ENCODE measurements at regions not wholly inside any gene's neighbourhood (a gene's known extent, or its start where the extent isn't known, plus 50 kb on each side); places are given as distances from the start of the nearest gene placed in this dataset.

DNA sequence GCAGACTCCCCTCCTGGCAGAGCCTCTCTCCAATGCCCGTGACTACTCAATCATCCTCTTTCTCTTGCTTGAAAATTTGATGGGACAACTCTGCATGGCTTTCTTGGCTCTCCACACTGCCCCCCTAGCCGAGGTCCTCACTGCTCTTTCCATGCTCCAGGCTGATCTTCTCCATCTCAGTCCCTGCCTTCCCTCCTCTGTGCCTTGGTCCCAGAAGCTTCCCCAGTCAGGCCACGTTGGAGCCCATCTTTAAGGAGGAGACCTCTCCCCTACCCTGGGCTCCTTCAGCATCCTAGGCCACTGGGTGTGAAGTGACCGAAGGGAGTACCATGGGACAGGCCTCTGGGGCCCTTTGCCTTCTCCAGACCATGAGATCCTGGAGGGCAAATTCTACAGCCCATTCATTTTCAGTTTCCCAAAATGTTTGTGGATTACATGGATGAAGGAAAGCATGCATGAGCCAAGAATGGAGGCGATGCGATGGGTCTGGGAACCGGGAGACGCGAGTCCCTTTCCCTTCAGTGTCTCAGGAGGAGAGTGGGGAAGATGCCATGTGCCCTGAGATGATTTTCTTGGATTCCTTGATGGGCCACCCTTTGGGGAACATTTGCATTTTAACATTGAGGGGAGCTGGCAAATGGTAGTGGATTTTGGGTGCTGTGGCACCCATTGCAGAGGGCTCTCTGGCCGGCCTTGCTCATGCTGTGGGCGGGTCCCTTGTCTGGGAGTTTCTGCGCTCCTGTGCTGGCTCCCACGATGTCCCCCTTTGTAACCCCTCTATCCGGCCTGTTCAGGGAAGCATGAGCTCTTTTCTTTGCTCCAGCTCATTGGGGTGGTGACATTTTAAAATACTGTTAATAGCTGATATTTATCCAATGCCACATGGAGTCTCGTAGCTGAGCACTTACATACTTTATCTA lies 376.6 kb downstream of the RPS24 start:
- H3K4me3 ChIP-seq (ENCODE audit: low read depth, low read length) = no peak overlapping the region
- DNase-seq (ENCODE audit: low read depth) = no peak

DNA sequence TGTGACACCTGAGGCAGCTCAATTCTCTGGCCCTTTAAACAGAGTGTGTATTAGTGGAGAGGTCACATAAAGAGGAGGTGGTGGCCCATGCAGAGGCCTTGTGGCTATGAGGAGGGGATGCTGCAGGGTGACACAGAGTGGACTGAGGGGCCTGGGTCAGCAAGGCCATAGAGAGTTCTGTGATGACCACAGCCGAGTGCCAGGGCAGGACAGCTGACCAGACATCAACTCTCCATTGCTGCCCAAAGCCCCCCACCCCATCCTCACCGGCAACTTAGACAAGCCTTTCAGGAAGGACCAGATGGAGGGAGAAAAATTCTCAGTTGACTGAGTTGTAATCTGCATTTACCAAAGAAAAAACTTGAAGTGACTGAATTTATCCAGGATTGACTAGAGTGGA lies 378.1 kb downstream of the RPS24 start:
- TF ChIP-seq, protein P1, sequence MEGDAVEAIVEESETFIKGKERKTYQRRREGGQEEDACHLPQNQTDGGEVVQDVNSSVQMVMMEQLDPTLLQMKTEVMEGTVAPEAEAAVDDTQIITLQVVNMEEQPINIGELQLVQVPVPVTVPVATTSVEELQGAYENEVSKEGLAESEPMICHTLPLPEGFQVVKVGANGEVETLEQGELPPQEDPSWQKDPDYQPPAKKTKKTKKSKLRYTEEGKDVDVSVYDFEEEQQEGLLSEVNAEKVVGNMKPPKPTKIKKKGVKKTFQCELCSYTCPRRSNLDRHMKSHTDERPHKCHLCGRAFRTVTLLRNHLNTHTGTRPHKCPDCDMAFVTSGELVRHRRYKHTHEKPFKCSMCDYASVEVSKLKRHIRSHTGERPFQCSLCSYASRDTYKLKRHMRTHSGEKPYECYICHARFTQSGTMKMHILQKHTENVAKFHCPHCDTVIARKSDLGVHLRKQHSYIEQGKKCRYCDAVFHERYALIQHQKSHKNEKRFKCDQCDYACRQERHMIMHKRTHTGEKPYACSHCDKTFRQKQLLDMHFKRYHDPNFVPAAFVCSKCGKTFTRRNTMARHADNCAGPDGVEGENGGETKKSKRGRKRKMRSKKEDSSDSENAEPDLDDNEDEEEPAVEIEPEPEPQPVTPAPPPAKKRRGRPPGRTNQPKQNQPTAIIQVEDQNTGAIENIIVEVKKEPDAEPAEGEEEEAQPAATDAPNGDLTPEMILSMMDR (IDR thresholded peaks at IDR 0.05; ENCODE audit: insufficient read depth, low read length, poor library complexity, severe bottlenecking) = no peak
- H3K4me3 ChIP-seq (ENCODE audit: low read depth, low read length) = no peak overlapping the region
- H3K27me3 ChIP-seq (ENCODE audit: control insufficient read depth, insufficient read depth, low read length) = peaks cover 1% of the 10 kb centered on the region
- no peak for DNase-seq (ENCODE audit: low read depth)
- no peaks in the 10 kb centered on the region for H3K36me3 ChIP-seq (ENCODE audit: control insufficient read depth, insufficient read depth, low read length)

More for the DNA sequence above, 376.6 kb downstream of the RPS24 start:
- TF ChIP-seq, protein P1 (IDR thresholded peaks at IDR 0.05; ENCODE audit: insufficient read depth, low read length, poor library complexity, severe bottlenecking) = no peak
- H3K36me3 ChIP-seq (ENCODE audit: control insufficient read depth, insufficient read depth, low read length) = no peaks in the 10 kb centered on the region
- H3K27me3 ChIP-seq (ENCODE audit: control insufficient read depth, insufficient read depth, low read length) = peaks cover 7% of the 10 kb centered on the region

DNA sequence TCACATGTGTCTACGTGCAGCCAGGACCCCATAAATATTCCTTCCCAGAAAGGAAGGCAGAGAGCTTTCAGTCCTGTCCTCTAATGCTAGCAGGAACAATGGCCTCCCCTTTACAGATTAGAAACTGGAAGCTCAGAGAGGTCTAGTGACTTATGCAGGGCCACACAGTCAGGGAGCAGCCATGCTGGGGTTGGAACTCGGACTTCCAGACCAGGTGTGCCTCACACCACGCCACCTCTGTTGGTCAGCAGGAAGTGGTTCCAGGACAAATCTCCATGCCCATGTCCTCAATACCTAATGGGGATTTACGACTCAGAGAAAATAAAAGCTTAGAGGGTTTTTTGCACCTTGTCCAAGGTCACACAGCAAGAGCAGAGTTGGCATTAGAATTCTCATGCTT lies 378.9 kb downstream of the RPS24 start:
- TF ChIP-seq, protein P1 (IDR thresholded peaks at IDR 0.05; ENCODE audit: insufficient read depth, low read length, poor library complexity, severe bottlenecking) = no peak
- DNase-seq (ENCODE audit: low read depth) = no peak
- H3K36me3 ChIP-seq (ENCODE audit: control insufficient read depth, insufficient read depth, low read length) = no peaks in the 10 kb centered on the region
- H3K4me3 ChIP-seq (ENCODE audit: low read depth, low read length) = no peak overlapping the region
- H3K27me3 ChIP-seq (ENCODE audit: control insufficient read depth, insufficient read depth, low read length) = no peaks in the 10 kb centered on the region

- DNase-seq (ENCODE audit: low read depth) = no peak
- TF ChIP-seq, protein P1 (IDR thresholded peaks at IDR 0.05; ENCODE audit: insufficient read depth, low read length, poor library complexity, severe bottlenecking) = no peak
These were observed 379.7 kb downstream of the RPS24 start for GRCh38 chr10:78413076-78414055.

DNA sequence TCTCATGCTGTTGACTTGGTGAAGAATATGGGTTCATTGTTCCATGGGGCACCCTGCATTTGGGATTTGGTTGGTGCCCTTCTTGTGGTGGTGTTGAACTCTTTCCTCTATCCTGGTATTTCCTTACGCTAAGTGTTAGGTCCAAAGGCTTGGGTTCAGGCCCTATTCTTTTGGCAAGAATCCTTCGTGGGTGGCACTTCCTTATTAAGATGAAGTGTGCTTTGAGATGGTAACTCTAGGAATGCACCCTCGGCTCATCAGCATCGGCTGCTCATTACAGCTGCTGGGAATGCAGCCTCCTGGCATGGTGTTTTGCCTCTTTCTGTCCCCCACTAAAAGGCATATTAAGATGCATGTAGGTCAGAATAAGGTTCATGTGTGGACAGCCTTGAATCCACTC lies 380.7 kb downstream of the RPS24 start:
- TF ChIP-seq, protein P1 (IDR thresholded peaks at IDR 0.05; ENCODE audit: insufficient read depth, low read length, poor library complexity, severe bottlenecking) = no peak
- Histone ChIP-seq H3K4me3 (ENCODE audit: low read depth, low read length) (no peak overlapping the region), H3K36me3 (ENCODE audit: control insufficient read depth, insufficient read depth, low read length) (no peaks in the 10 kb centered on the region), H3K27me3 (ENCODE audit: control insufficient read depth, insufficient read depth, low read length) (no peaks in the 10 kb centered on the region)
- no peak for DNase-seq (ENCODE audit: low read depth)

More at GRCh38 chr10:78413076-78414055, 379.7 kb downstream of the RPS24 start:
- no peak overlapping the region for H3K4me3 ChIP-seq (ENCODE audit: low read depth, low read length)
- no peaks in the 10 kb centered on the region for H3K27me3 ChIP-seq (ENCODE audit: control insufficient read depth, insufficient read depth, low read length)
- H3K36me3 ChIP-seq (ENCODE audit: control insufficient read depth, insufficient read depth, low read length) = no peaks in the 10 kb centered on the region
